CD8-positive, alpha-beta memory T cell (primary cell): ENCODE measurements at regions not wholly inside any gene's neighbourhood (a gene's known extent, or its start where the extent isn't known, plus 50 kb on each side); places are given as distances from the start of the nearest gene placed in this dataset.

Source experiments
- CTCF ChIA-PET: fragments of 350-600 bp; sonication (Branson Sonifier 250); formaldehyde crosslinking; loops from one replicate; lab custom pipeline; 2021; ENCODE audit warnings: antibody characterized with exemption; lab: Charles Lee
- POLR2A ChIA-PET: fragments of 350-600 bp; sonication (Branson Sonifier 250); formaldehyde crosslinking; loops from one replicate; lab custom pipeline; 2021; ENCODE audit warnings: antibody characterized with exemption; lab: Charles Lee
- DNase-seq, 5 donors: peaks; one replicate each; pipeline versions ENCODE4 v3.0.0 to v3.0.0-alpha.2; 2020 to 2022; ENCODE audit warnings: mixed read lengths in 1 of 5
- H3K27ac ChIP-seq: one replicate; pipeline ENCODE4 v1.7.0; 2013; ENCODE audit warnings: low read depth, mild to moderate bottlenecking, low read length, moderate library complexity
- H3K27me3 ChIP-seq: 2 replicates; pipeline ENCODE4 v1.7.0; 2013; ENCODE audit warnings: low read length, mild to moderate bottlenecking; ENCODE audit not compliant: insufficient read depth, poor library complexity, severe bottlenecking
- H3K36me3 ChIP-seq: 2 replicates; pipeline ENCODE4 v1.7.0; 2013; ENCODE audit warnings: mild to moderate bottlenecking, low read length, moderate library complexity; ENCODE audit not compliant: insufficient read depth
- H3K4me1 ChIP-seq: 2 replicates; pipeline ENCODE4 v1.7.0; 2013; ENCODE audit warnings: mild to moderate bottlenecking, low read length, moderate library complexity; ENCODE audit not compliant: insufficient read depth
- H3K4me3 ChIP-seq: 2 replicates; pipeline ENCODE4 v1.7.0; 2013; ENCODE audit warnings: mild to moderate bottlenecking, low read length
- H3K9me3 ChIP-seq: 2 replicates; pipeline ENCODE4 v1.7.0; 2013; ENCODE audit warnings: mild to moderate bottlenecking, low read length
- H3K27ac Mint-ChIP-seq, 8 donors: one replicate each; pipeline ENCODE4 v1.8.0; 2020 to 2021; ENCODE audit warnings: mixed read lengths in 8 of 8, mild to moderate bottlenecking in 6 of 8, inconsistent platforms in 3 of 8, moderate library complexity in 3 of 8
- H3K27me3 Mint-ChIP-seq, 2 donors: one replicate each; pipeline ENCODE4 v1.8.0; 2020 to 2021; ENCODE audit warnings: mixed read lengths in 2 of 2, mild to moderate bottlenecking in 1 of 2, moderate library complexity in 1 of 2
- H3K36me3 Mint-ChIP-seq, 3 donors: one replicate each; pipeline ENCODE4 v1.8.0; 2020 to 2021; ENCODE audit warnings: mixed read lengths in 3 of 3, inconsistent platforms in 1 of 3, mild to moderate bottlenecking in 1 of 3
- H3K4me1 Mint-ChIP-seq, 3 donors: one replicate each; pipeline ENCODE4 v1.8.0; 2020 to 2021; ENCODE audit warnings: mixed read lengths in 3 of 3, inconsistent platforms in 1 of 3, mild to moderate bottlenecking in 1 of 3
- H3K4me3 Mint-ChIP-seq, 7 donors: one replicate each; pipeline ENCODE4 v1.8.0; 2020 to 2021; ENCODE audit warnings: mixed read lengths in 7 of 7, mild to moderate bottlenecking in 6 of 7, moderate library complexity in 4 of 7, inconsistent platforms in 2 of 7
- H3K9me3 Mint-ChIP-seq, 5 donors: one replicate each; pipeline ENCODE4 v1.8.0; 2020 to 2022; ENCODE audit warnings: mixed read lengths in 5 of 5, mild to moderate bottlenecking in 3 of 5, moderate library complexity in 2 of 5, inconsistent platforms in 1 of 5

GRCh38 chr1:106681939-106682522 is 374.4 kb upstream of the PRMT6 start:
- POLR2A ChIA-PET: no interaction called here
- no peaks in the 10 kb centered on the region for H3K27me3 Mint-ChIP-seq
- Histone ChIP-seq H3K36me3 (no peaks in the 10 kb centered on the region), H3K4me3 (no peak overlapping the region), H3K9me3 (no peaks in the 10 kb centered on the region), H3K4me1 (no peaks in the 10 kb centered on the region), H3K27me3 (no peaks in the 10 kb centered on the region), H3K27ac (no peak overlapping the region)
- H3K4me3 Mint-ChIP-seq: no peak overlapping the region
- H3K4me1 Mint-ChIP-seq: no peaks in the 10 kb centered on the region
- no peak overlapping the region for H3K27ac Mint-ChIP-seq
- H3K36me3 Mint-ChIP-seq: no peaks in the 10 kb centered on the region
- CTCF ChIA-PET: no interaction called here
- H3K9me3 Mint-ChIP-seq: peaks cover 3 to 21% (median 6%) of the 10 kb centered on the region in 5 donors
- no peak for DNase-seq

- no peak overlapping the region for H3K4me3 ChIP-seq
- no peaks in the 10 kb centered on the region for H3K36me3 ChIP-seq
- Mint-ChIP-seq H3K27me3 (no peaks in the 10 kb centered on the region), H3K4me1 (no peaks in the 10 kb centered on the region), H3K4me3 (no peak overlapping the region), H3K36me3 (no peaks in the 10 kb centered on the region), H3K9me3 (peaks cover 7 to 16% (median 8%) of the 10 kb centered on the region in 5 donors), H3K27ac (no peak overlapping the region)
- ChIA-PET CTCF (no interaction called here), POLR2A (no interaction called here)
- no peaks in the 10 kb centered on the region for H3K27me3 ChIP-seq
- H3K9me3 ChIP-seq: no peaks in the 10 kb centered on the region
- no peaks in the 10 kb centered on the region for H3K4me1 ChIP-seq
- no peak overlapping the region for H3K27ac ChIP-seq
- no peak for DNase-seq
These were observed 368.0 kb upstream of the PRMT6 start for GRCh38 chr1:106688446-106688845.

GRCh38 chr1:106698660-106699059 is 357.8 kb upstream of the PRMT6 start:
- Histone ChIP-seq H3K4me3 (no peak overlapping the region), H3K4me1 (no peaks in the 10 kb centered on the region), H3K27ac (no peak overlapping the region), H3K9me3 (no peaks in the 10 kb centered on the region), H3K27me3 (no peaks in the 10 kb centered on the region), H3K36me3 (no peaks in the 10 kb centered on the region)
- ChIA-PET CTCF (no interaction called here), POLR2A (no interaction called here)
- H3K4me1 Mint-ChIP-seq: no peaks in the 10 kb centered on the region
- H3K4me3 Mint-ChIP-seq: no peak overlapping the region
- H3K27ac Mint-ChIP-seq: no peak overlapping the region
- H3K9me3 Mint-ChIP-seq: peaks cover 0 to 30% (median 10%) of the 10 kb centered on the region in 5 donors
- no peaks in the 10 kb centered on the region for H3K27me3 Mint-ChIP-seq
- no peaks in the 10 kb centered on the region for H3K36me3 Mint-ChIP-seq
- DNase-seq: no peak

- Mint-ChIP-seq H3K27ac (no peak overlapping the region), H3K27me3 (no peaks in the 10 kb centered on the region), H3K4me1 (no peaks in the 10 kb centered on the region), H3K4me3 (no peak overlapping the region), H3K36me3 (no peaks in the 10 kb centered on the region), H3K9me3 (peaks cover 0 to 30% (median 10%) of the 10 kb centered on the region in 5 donors)
- no peak for DNase-seq
- Histone ChIP-seq H3K4me3 (no peak overlapping the region), H3K27ac (no peak overlapping the region), H3K9me3 (no peaks in the 10 kb centered on the region), H3K4me1 (no peaks in the 10 kb centered on the region), H3K36me3 (no peaks in the 10 kb centered on the region), H3K27me3 (no peaks in the 10 kb centered on the region)
- POLR2A ChIA-PET: no interaction called here
- CTCF ChIA-PET: no interaction called here
These were observed 357.0 kb upstream of the PRMT6 start for GRCh38 chr1:106699433-106699832.

GRCh38 chr1:106700211-106700610 is 356.3 kb upstream of the PRMT6 start:
- no peaks in the 10 kb centered on the region for H3K27me3 Mint-ChIP-seq
- H3K4me1 Mint-ChIP-seq: no peaks in the 10 kb centered on the region
- no peaks in the 10 kb centered on the region for H3K27me3 ChIP-seq
- peaks cover 2 to 30% (median 10%) of the 10 kb centered on the region in 5 donors for H3K9me3 Mint-ChIP-seq
- ChIA-PET POLR2A (no interaction called here), CTCF (no interaction called here)
- H3K9me3 ChIP-seq: no peaks in the 10 kb centered on the region
- no peak overlapping the region for H3K27ac ChIP-seq
- H3K36me3 ChIP-seq: no peaks in the 10 kb centered on the region
- no peak overlapping the region for H3K4me3 Mint-ChIP-seq
- H3K36me3 Mint-ChIP-seq: no peaks in the 10 kb centered on the region
- no peaks in the 10 kb centered on the region for H3K4me1 ChIP-seq
- H3K27ac Mint-ChIP-seq: no peak overlapping the region
- no peak for DNase-seq
- no peak overlapping the region for H3K4me3 ChIP-seq

- Mint-ChIP-seq H3K4me3 (no peak overlapping the region), H3K4me1 (no peaks in the 10 kb centered on the region), H3K27me3 (no peaks in the 10 kb centered on the region), H3K27ac (no peak overlapping the region), H3K36me3 (no peaks in the 10 kb centered on the region), H3K9me3 (peaks cover 5 to 27% (median 6%) of the 10 kb centered on the region in 5 donors)
- no peak for DNase-seq
- Histone ChIP-seq H3K4me1 (no peaks in the 10 kb centered on the region), H3K36me3 (no peaks in the 10 kb centered on the region), H3K27ac (no peak overlapping the region), H3K9me3 (no peaks in the 10 kb centered on the region), H3K27me3 (no peaks in the 10 kb centered on the region), H3K4me3 (no peak overlapping the region)
- ChIA-PET CTCF (no interaction called here), POLR2A (no interaction called here)
These were observed 350.5 kb upstream of the PRMT6 start for GRCh38 chr1:106705971-106706370.

- no peaks in the 10 kb centered on the region for H3K4me1 ChIP-seq
- CTCF ChIA-PET: no interaction called here
These were observed 338.9 kb upstream of the PRMT6 start for GRCh38 chr1:106717591-106717990.

GRCh38 chr1:106721790-106722189 is 334.7 kb upstream of the PRMT6 start:
- H3K9me3 Mint-ChIP-seq: peaks cover 0 to 7% (median 4%) of the 10 kb centered on the region in 5 donors
- H3K4me3 Mint-ChIP-seq: no peak overlapping the region
- DNase-seq: no peak
- no peaks in the 10 kb centered on the region for H3K36me3 Mint-ChIP-seq
- H3K4me1 Mint-ChIP-seq: no peaks in the 10 kb centered on the region
- ChIA-PET POLR2A (no interaction called here), CTCF (no interaction called here)
- Histone ChIP-seq H3K36me3 (no peaks in the 10 kb centered on the region), H3K9me3 (no peaks in the 10 kb centered on the region), H3K4me3 (no peak overlapping the region), H3K27me3 (no peaks in the 10 kb centered on the region), H3K27ac (no peak overlapping the region), H3K4me1 (no peaks in the 10 kb centered on the region)
- H3K27me3 Mint-ChIP-seq: no peaks in the 10 kb centered on the region
- no peak overlapping the region for H3K27ac Mint-ChIP-seq

More at GRCh38 chr1:106717591-106717990, 338.9 kb upstream of the PRMT6 start:
- Histone ChIP-seq H3K36me3 (no peaks in the 10 kb centered on the region), H3K27ac (no peak overlapping the region), H3K27me3 (no peaks in the 10 kb centered on the region), H3K4me3 (no peak overlapping the region), H3K9me3 (no peaks in the 10 kb centered on the region)
- Mint-ChIP-seq H3K36me3 (no peaks in the 10 kb centered on the region), H3K4me3 (no peak overlapping the region), H3K27me3 (no peaks in the 10 kb centered on the region), H3K4me1 (no peaks in the 10 kb centered on the region), H3K9me3 (peaks cover 1 to 8% (median 2%) of the 10 kb centered on the region in 5 donors), H3K27ac (no peak overlapping the region)
- no peak for DNase-seq
- POLR2A ChIA-PET: no interaction called here
